Mammary epithelial cell (primary cell): ENCODE measurements at regions not wholly inside any gene's neighbourhood (a gene's known extent, or its start where the extent isn't known, plus 50 kb on each side); places are given as distances from the start of the nearest gene placed in this dataset.

ENCODE experiments used
- CTCF ChIP-seq, 2 donors: IDR thresholded peaks in 1 of 2; conservative IDR thresholded peaks in 1 of 2; 2 replicates each; pipeline ENCODE4 v1.5.1; 2011 to 2012; ENCODE audit warnings: inconsistent platforms in 2 of 2, low read length in 2 of 2, mild to moderate bottlenecking in 2 of 2, control low read depth in 1 of 2, low read depth in 1 of 2; ENCODE audit not compliant: insufficient read depth in 1 of 2; ENCODE audit errors: extremely low read depth in 1 of 2
- EZH2 ChIP-seq: IDR thresholded peaks from 2 replicates; pipeline ENCODE4 v1.6.1; 2012; ENCODE audit warnings: low read length, inconsistent platforms, borderline replicate concordance

GRCh38 chr3:83393276-83393675 lies 1565.5 kb upstream of the CADM2 start:
- TF ChIP-seq CTCF (conservative IDR thresholded peaks at IDR 0.05 in 1 of 2, IDR thresholded peaks at IDR 0.05 in 1 of 2; ENCODE audit: extremely low read depth in 1 of 2, insufficient read depth in 1 of 2, low read depth in 1 of 2, low read length in 2 of 2) (no peak), EZH2 (no peak)
